ENCODE measurements at regions not wholly inside any gene's neighbourhood (a gene's known extent, or its start where the extent isn't known, plus 50 kb on each side); places are given as distances from the start of the nearest gene placed in this dataset.
"Not testable (repeated sequence)": the region's sequence is repeated elsewhere in the genome, so short reads cannot be mapped to it uniquely, and the experiment has no call there.

DNA sequence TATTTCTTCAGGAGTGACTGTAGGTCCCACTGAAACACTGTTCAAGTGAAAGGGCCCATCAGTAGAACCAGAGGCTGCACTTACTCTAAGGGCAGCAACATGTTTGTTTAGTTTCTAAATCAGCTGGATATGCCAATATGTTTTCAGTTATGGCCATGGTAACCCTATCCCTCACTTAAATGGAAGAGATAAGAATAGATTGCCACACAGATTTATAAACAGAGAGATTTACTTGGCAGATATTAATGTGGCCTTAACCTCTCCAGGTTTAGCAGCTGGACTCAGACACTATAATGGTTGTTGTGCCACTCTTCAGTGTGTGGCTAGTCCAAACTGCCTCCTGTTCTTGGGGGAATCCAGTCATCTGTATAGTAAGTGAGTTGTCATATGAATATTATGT lies 354.1 kb downstream of the TEX13C start:
- H3K9me3 ChIP-seq (replicated peaks in 1 of 11) = peaks cover 8 to 27% (median 18%) of the 10 kb centered on the region in 11 experiments; a peak in 18 of 22 replicates
- H3K4me3 ChIP-seq = no peak overlapping the region
- no peaks in the 10 kb centered on the region for H3K4me1 ChIP-seq
- H4K20me1 ChIP-seq = no peaks in the 10 kb centered on the region
- peaks cover 52 to 98% (median 85%) of the 10 kb centered on the region in 11 experiments for H3K27me3 ChIP-seq
- H3K36me3 ChIP-seq = no peaks in the 10 kb centered on the region
- H3K27ac ChIP-seq = no peak overlapping the region
- no peak overlapping the region for H3K9ac ChIP-seq
- no peak for TF ChIP-seq Cebpa-rat (IDR thresholded peaks at IDR 0.05)
- no peak overlapping the region for H3K4me2 ChIP-seq

DNA sequence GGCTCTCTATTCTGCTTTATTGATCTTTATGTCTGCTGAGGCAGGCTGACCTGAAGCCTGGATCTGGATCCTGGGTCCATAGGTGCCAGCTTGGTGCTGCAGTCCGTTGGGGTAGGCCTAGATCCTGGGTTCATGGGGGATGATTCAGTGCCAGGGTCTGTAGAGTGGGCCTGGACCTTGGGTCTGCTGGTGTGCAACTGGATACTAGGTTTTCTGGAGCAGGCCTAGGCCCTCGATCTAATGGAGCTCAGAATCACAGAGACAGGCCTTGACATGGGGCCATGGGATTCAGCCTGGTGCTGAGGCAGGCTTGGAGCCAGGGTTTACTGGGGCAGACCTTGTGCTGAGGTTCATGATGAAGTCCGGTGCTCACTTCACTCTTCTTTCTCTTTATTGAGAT lies 358.6 kb downstream of the TEX13C start:
- no peak for TF ChIP-seq Cebpa-rat (IDR thresholded peaks at IDR 0.05)
- no peak overlapping the region for H3K9ac ChIP-seq

DNA sequence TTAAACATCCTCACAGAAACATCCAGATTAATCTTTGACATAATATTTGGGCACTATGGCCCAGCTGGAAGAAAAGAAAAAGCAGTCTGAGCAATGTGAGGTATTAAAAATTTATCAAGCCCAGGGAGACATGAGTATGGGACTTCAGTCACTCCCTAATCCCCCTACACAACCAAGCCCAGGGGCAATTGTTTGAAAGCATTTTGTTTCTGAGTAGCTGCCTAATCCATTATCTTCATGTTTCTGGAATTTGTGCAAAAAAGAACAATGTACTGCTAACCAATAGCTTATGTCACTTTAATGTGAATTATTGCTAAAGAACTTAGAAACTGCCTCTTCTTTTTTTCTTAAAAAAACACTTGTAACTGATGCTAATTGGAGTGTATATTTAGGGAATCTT lies 360.7 kb downstream of the TEX13C start:
- no peak for TF ChIP-seq Cebpa-rat (IDR thresholded peaks at IDR 0.05)
- Histone ChIP-seq H3K4me3 (no peak overlapping the region), H3K27ac (no peak overlapping the region), H3K27me3 (peaks cover 24 to 91% (median 73%) of the 10 kb centered on the region in 11 experiments; a peak in 21 of 22 replicates), H3K36me3 (no peaks in the 10 kb centered on the region), H3K9ac (no peak overlapping the region), H3K4me2 (no peak overlapping the region), H3K4me1 (peaks cover 0 to 11% (median 0%) of the 10 kb centered on the region in 10 experiments; a peak in 5 of 20 replicates), H3K9me3 (replicated peaks in 1 of 11) (peaks cover 0 to 16% (median 9%) of the 10 kb centered on the region in 11 experiments; a peak in 16 of 22 replicates), H4K20me1 (no peaks in the 10 kb centered on the region)

More for the DNA sequence above, 358.6 kb downstream of the TEX13C start:
- H3K4me1 ChIP-seq = peaks cover 0 to 11% (median 0%) of the 10 kb centered on the region in 10 experiments; a peak in 5 of 20 replicates
- H3K27me3 ChIP-seq = peaks cover 27 to 91% (median 72%) of the 10 kb centered on the region in 11 experiments; a peak in 21 of 22 replicates
- H3K4me3 ChIP-seq = no peak overlapping the region
- no peak overlapping the region for H3K27ac ChIP-seq
- H3K9me3 ChIP-seq (replicated peaks in 1 of 11) = peaks cover 8 to 27% (median 18%) of the 10 kb centered on the region in 11 experiments; a peak in 18 of 22 replicates
- H4K20me1 ChIP-seq = no peaks in the 10 kb centered on the region
- H3K36me3 ChIP-seq = no peaks in the 10 kb centered on the region
- no peak overlapping the region for H3K4me2 ChIP-seq

DNA sequence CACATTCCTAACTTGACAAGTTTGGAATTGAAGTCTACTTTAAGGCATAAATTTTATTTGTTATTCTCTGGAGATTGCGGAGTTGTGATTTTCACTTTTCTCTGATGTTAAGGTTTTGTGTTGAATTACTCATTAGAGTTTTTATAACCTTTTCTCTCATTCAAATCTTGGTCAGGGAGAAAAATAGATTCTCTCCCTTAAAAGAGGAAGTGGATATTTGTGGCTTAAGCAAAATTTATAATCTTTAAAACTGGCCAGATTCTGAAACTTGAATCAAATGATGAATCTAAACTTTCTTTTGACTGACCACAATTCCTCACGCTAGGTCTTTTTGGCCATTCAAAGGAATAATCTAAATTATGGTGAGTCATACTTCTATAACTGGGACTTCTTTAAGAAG lies 361.4 kb downstream of the TEX13C start:
- Histone ChIP-seq H3K4me1 (peaks cover 0 to 11% (median 0%) of the 10 kb centered on the region in 10 experiments; a peak in 5 of 20 replicates), H3K4me2 (peak overlapping the region in 2 of 11 experiments; percentile 11 to 29; a peak in 2 of 22 replicates), H3K9ac (no peak overlapping the region), H3K36me3 (no peaks in the 10 kb centered on the region), H3K27ac (no peak overlapping the region), H3K4me3 (no peak overlapping the region), H3K27me3 (peaks cover 25 to 91% (median 74%) of the 10 kb centered on the region in 11 experiments; a peak in 21 of 22 replicates), H3K9me3 (replicated peaks in 1 of 11) (peaks cover 0 to 13% (median 6%) of the 10 kb centered on the region in 11 experiments; a peak in 8 of 22 replicates), H4K20me1 (no peaks in the 10 kb centered on the region)
- no peak for TF ChIP-seq Cebpa-rat (IDR thresholded peaks at IDR 0.05)

DNA sequence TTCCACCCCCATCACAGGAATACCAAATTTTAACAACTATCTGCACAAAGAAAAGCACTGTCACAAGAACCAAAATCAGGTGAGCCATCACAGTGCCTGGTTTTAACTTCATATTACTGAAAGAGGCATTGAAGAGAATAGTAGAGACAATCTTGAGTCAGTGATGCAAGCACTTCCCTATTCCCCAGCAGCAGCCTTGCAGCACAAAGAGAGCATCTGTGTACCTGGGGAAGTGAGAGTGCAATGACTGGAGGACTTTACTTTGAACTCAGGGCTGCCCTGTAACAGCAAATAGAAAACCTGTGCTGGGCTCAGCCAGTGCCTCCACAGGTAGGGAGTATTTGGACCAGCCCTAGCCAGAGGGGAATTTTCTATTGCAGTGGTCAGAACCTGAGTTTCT lies 361.8 kb downstream of the TEX13C start:
- no peak for TF ChIP-seq Cebpa-rat (IDR thresholded peaks at IDR 0.05)
- Histone ChIP-seq H3K4me1 (peaks cover 0 to 11% (median 0%) of the 10 kb centered on the region in 10 experiments; a peak in 5 of 20 replicates), H3K27ac (no peak overlapping the region), H3K36me3 (no peaks in the 10 kb centered on the region), H3K9me3 (replicated peaks in 1 of 11) (peaks cover 0 to 9% (median 1%) of the 10 kb centered on the region in 11 experiments; a peak in 7 of 22 replicates), H3K4me3 (no peak overlapping the region), H3K4me2 (peak overlapping the region in 2 of 11 experiments; percentile 11 to 29; a peak in 2 of 22 replicates), H4K20me1 (no peaks in the 10 kb centered on the region), H3K9ac (no peak overlapping the region), H3K27me3 (peaks cover 25 to 90% (median 75%) of the 10 kb centered on the region in 11 experiments; a peak in 21 of 22 replicates)

DNA sequence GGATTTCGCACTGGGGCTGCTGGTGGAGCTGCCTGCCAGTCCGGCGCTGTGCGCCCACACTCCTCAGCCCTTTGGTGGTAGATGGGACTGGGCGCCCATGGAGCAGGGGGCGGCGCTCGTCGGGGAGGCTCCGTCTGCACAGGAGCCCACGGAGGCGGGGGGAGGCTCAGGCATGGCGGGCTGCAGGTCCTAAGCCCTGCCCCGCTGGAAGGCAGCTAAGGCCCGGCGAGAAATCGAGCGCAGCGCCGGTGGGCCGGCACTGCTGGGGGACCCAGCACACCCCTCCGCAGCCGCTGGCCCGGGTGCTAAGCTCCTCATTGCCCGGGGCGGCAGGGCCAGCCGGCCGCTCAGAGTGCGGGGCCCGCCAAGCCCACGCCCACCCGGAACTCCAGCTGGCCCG lies 370.9 kb downstream of the TEX13C start:
- H3K36me3 ChIP-seq, H3K27ac ChIP-seq, H4K20me1 ChIP-seq, H3K4me3 ChIP-seq, H3K9ac ChIP-seq, H3K4me2 ChIP-seq, H3K4me1 ChIP-seq: not testable (repeated sequence)
- H3K9me3 ChIP-seq (replicated peaks in 1 of 11) = peaks cover 0 to 17% (median 9%) of the 10 kb centered on the region in 11 experiments; a peak in 6 of 22 replicates
- peaks cover 18 to 90% (median 78%) of the 10 kb centered on the region in 11 experiments; a peak in 21 of 22 replicates for H3K27me3 ChIP-seq

DNA sequence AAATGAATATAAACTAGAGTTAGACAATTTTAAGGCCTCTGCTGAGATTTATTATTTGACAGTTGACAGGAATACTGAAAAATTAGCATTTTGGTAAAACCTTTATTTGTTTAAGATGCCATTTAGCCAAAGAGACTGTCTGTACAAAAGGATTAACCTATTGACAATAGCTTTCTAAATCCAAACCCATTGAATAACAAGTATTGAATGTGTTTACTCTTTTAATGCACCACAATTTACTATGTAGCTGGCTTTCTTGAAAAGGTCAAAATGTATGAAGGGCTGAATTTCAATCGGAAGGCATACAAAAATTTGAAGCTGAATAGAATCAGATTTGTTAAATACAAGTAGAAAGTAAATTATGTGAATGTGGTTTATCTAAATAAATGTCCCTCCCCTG lies 374.5 kb downstream of the TEX13C start:
- H3K4me2 ChIP-seq = no peak overlapping the region
- no peaks in the 10 kb centered on the region; a peak in 1 of 22 replicates for H4K20me1 ChIP-seq
- no peaks in the 10 kb centered on the region for H3K36me3 ChIP-seq

DNA sequence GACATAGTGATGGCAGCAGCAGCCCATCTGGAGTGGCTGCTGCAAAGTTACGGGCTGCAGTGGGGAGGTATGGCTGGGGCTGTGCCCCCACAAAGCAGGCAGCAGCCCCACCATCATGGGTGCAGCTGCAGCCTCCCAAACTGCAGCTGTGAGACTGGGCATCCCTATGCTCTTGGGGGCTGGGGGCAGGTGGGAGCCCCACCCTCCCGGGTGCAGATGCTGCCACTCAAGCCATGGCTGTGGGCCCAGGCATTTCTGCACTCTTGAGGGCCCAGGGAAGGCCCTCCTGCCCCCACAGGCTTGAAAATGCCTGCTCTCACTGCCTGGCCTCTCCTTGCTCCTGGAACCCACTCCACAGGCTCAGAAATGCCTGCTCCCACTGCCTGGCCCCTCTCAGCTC lies 389.4 kb downstream of the TEX13C start:
- TF ChIP-seq Cebpa-rat (IDR thresholded peaks at IDR 0.05) = no peak
- H3K4me1 ChIP-seq = no peaks in the 10 kb centered on the region
- H4K20me1 ChIP-seq = peaks cover 0 to 18% (median 0%) of the 10 kb centered on the region in 11 experiments; a peak in 2 of 22 replicates
- no peak overlapping the region for H3K4me2 ChIP-seq
- no peak overlapping the region for H3K9ac ChIP-seq
- no peak overlapping the region for H3K4me3 ChIP-seq
- H3K36me3 ChIP-seq = no peaks in the 10 kb centered on the region
- H3K27ac ChIP-seq = no peak overlapping the region
- peaks cover 1 to 16% (median 11%) of the 10 kb centered on the region in 11 experiments; a peak in 19 of 22 replicates for H3K9me3 ChIP-seq (replicated peaks in 1 of 11)
- peaks cover 44 to 99% (median 88%) of the 10 kb centered on the region in 11 experiments for H3K27me3 ChIP-seq

More for the DNA sequence above, 374.5 kb downstream of the TEX13C start:
- Histone ChIP-seq H3K27me3 (peaks cover 15 to 94% (median 78%) of the 10 kb centered on the region in 11 experiments; a peak in 20 of 22 replicates), H3K4me1 (no peaks in the 10 kb centered on the region), H3K4me3 (no peak overlapping the region), H3K9ac (no peak overlapping the region), H3K9me3 (replicated peaks in 1 of 11) (peaks cover 0 to 17% (median 9%) of the 10 kb centered on the region in 11 experiments; a peak in 6 of 22 replicates), H3K27ac (no peak overlapping the region)
- no peak for TF ChIP-seq Cebpa-rat (IDR thresholded peaks at IDR 0.05)

DNA sequence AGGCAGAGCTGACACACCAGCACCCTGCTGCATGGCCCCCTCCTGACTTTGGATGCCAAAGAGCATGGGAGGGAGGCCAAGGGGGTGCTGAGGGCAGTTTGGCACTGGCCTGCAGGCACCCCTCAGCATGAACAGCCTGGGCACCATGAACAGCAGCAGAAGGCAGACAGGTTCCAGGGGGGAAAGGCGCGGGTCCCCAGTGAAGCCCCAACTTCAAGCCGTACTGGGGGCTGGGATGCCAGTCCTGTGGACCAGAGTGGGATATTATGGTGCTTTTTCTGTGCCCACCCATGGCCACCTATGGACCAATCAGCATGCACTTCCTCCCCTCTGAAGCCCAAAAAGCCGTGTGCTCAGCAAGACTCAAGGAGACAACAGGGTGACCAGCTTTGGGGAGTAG lies 389.9 kb downstream of the TEX13C start:
- H3K4me1 ChIP-seq = no peaks in the 10 kb centered on the region
- no peaks in the 10 kb centered on the region for H3K36me3 ChIP-seq
- peaks cover 0 to 13% (median 7%) of the 10 kb centered on the region in 11 experiments; a peak in 12 of 22 replicates for H3K9me3 ChIP-seq (replicated peaks in 1 of 11)
- no peak for TF ChIP-seq Cebpa-rat (IDR thresholded peaks at IDR 0.05)
- no peak overlapping the region for H3K27ac ChIP-seq
- H3K4me3 ChIP-seq = no peak overlapping the region
- no peak overlapping the region for H3K4me2 ChIP-seq
- H4K20me1 ChIP-seq = peaks cover 0 to 18% (median 0%) of the 10 kb centered on the region in 11 experiments; a peak in 2 of 22 replicates
- H3K9ac ChIP-seq = no peak overlapping the region
- peaks cover 46 to 99% (median 90%) of the 10 kb centered on the region in 11 experiments for H3K27me3 ChIP-seq
